ACC112 (cell line): ENCODE measurements at regions not wholly inside any gene's neighbourhood (a gene's known extent, or its start where the extent isn't known, plus 50 kb on each side); places are given as distances from the start of the nearest gene placed in this dataset.

Source experiments
- H2AFZ ChIP-seq: fragments of 200-600 bp; sonication (generic); one replicate; pipeline ENCODE4 v1.6.0; 2017; ENCODE audit warnings: antibody characterized with exemption, low read length; ENCODE audit not compliant: unreplicated experiment
- H3K27ac ChIP-seq: fragments of 200-600 bp; sonication (generic); 2 replicates; pipeline ENCODE4 v1.5.1; 2014; ENCODE audit warnings: low read depth, mild to moderate bottlenecking, antibody characterized with exemption, low read length, moderate library complexity
- H3K27me3 ChIP-seq: fragments of 200-600 bp; sonication (generic); 2 replicates; pipeline ENCODE4 v1.6.1; 2014; ENCODE audit warnings: mild to moderate bottlenecking, antibody characterized with exemption, low read length, moderate library complexity, mixed read lengths; ENCODE audit not compliant: insufficient read depth
- H3K36me3 ChIP-seq: fragments of 200-600 bp; sonication (generic); 2 replicates; pipeline ENCODE4 v1.6.1; 2016; ENCODE audit warnings: mild to moderate bottlenecking, antibody characterized with exemption, low read length, moderate library complexity, mixed read lengths; ENCODE audit not compliant: insufficient read depth
- H3K4me1 ChIP-seq: fragments of 200-600 bp; sonication (generic); one replicate; pipeline ENCODE4 v1.6.1; 2016; ENCODE audit warnings: low read length, mixed read lengths; ENCODE audit not compliant: insufficient read depth, unreplicated experiment, control insufficient read depth
- H3K4me3 ChIP-seq: fragments of 200-600 bp; sonication (generic); 2 replicates; pipeline ENCODE4 v1.5.1; 2014; ENCODE audit warnings: mild to moderate bottlenecking, low read depth, low read length
- H3K79me2 ChIP-seq: fragments of 200-600 bp; sonication (generic); one replicate; pipeline ENCODE4 v1.6.0; 2016; ENCODE audit warnings: low read length; ENCODE audit not compliant: control insufficient read depth, unreplicated experiment, insufficient read depth

DNA sequence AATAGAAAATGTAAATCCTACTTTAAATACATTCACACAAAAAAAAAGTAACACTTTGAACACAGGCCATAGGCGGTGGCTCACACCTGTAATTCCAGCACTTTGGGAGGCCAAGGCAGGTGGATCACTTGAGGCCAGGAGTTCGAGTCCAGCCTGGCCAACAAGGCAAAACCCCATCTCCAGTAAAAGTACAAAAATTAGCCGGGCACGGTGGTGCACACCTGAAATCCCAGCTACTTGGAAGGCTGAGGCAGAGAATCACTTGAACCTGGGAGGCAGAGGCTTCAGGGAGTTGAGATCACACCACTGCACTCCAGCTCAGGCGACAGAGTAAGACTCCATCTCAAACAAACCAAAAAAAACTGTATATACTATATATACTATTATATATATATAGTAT is 303.6 kb downstream of the BCL11A start:
- H3K27ac ChIP-seq, result no peak overlapping the region
- no peaks in the 10 kb centered on the region for H3K36me3 ChIP-seq
- no peak overlapping the region for H2AFZ ChIP-seq
- no peaks in the 10 kb centered on the region for H3K4me1 ChIP-seq
- no peak overlapping the region for H3K4me3 ChIP-seq
- H3K27me3 ChIP-seq, result no peaks in the 10 kb centered on the region
- no peaks in the 10 kb centered on the region for H3K79me2 ChIP-seq

DNA sequence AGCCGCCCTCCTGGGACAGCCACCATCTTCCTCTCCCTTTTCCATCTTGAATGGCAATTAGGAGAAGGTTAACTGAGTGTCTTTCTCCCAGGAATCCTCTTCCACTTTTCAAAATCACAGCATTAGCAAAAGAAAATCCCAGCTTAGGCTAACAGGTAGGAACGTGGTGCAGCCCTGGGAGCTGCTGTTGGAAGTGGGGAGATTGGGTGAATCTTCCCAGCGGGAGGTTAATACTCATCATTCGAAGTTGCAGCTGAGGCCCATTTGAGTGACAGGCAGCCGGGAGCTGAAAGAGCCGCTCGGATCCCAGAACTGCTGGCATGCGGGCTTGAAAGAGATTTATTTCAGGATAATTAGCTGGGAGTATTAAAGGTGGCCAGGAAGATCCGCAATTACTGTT is 306.0 kb downstream of the BCL11A start:
- Histone ChIP-seq H2AFZ (no peak overlapping the region), H3K27ac (no peak overlapping the region), H3K4me3 (no peak overlapping the region), H3K79me2 (no peaks in the 10 kb centered on the region), H3K4me1 (no peaks in the 10 kb centered on the region), H3K27me3 (no peaks in the 10 kb centered on the region), H3K36me3 (no peaks in the 10 kb centered on the region)

DNA sequence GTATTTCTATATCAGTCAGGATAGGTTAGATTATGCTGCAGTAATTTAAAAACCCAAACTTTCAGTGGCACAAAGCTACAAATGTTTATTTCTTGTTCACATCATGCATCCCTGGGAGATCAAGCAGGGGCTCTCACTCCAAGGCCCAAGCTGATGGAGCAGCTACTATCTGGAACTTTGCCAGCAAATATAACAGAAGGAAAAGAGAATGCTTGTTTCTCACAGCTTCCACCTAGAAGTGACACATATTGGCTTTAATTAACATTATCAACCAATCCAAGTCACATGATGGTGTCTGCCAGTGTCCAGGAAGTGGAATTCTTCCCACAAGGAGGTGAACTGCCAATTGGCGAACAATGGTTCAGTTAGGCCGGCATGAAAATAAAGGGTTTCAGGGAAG is 306.9 kb downstream of the BCL11A start:
- Histone ChIP-seq H3K36me3 (no peaks in the 10 kb centered on the region), H3K4me1 (no peaks in the 10 kb centered on the region), H3K79me2 (no peaks in the 10 kb centered on the region), H2AFZ (no peak overlapping the region), H3K27ac (no peak overlapping the region), H3K27me3 (no peaks in the 10 kb centered on the region), H3K4me3 (no peak overlapping the region)

DNA sequence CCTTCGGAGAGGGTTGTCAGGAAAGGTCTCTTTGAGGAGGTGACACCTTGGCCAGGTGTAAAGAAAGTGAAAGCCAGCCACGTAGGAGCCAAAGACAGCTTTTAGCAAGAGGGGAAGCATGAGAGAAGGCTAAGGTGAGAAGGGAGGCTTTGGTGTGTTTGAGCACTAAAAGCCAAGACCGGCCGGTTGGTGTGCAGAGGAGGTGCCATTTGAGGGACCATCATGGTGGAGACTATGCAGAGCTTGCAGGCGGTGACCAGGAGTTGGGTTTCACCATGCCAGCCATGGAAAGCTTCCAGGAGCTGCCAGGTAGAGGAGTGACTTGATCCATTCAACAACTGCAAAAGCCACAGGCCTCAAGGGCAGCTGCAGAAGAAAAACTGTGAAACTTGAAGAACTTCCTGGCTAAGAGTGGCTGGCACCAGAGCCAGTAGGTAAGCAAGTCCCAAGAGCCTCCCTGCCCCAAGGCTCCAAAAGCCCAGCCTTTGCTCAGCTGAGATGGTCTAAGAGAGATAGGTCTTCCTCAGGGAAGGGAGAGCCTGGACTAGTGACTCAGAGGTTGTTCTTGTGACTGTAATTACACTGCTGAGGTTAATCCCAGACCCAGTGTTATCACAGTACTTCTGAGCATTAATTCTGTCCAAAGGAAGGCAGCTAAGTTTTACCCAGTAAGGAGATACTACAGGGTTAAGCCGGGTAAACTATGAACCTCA is 319.0 kb downstream of the BCL11A start:
- no peaks in the 10 kb centered on the region for H3K4me1 ChIP-seq
- H3K79me2 ChIP-seq, result no peaks in the 10 kb centered on the region
- H3K4me3 ChIP-seq, result no peak overlapping the region
- H2AFZ ChIP-seq, result no peak overlapping the region
- H3K27me3 ChIP-seq, result no peaks in the 10 kb centered on the region
- H3K27ac ChIP-seq, result no peak overlapping the region
- no peaks in the 10 kb centered on the region for H3K36me3 ChIP-seq

DNA sequence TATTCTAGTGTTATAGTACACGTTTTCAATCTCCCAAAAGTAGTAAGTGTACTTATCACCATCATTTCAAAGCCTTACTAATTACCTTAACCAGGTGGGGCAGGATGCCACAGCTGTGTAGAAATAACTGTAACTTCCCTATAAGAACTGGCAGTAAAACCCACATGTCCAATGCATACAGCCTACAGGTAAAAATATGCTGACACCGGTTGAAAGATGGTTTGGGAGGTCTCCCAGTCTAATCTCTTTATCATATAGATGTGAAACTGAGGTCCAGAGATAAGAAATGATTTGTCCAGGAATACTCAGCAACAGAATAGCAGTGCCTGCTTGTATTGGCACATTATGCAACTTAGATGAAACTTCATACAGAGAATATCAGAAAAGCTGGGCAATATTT is 322.9 kb downstream of the BCL11A start:
- Histone ChIP-seq H3K4me1 (no peaks in the 10 kb centered on the region), H3K36me3 (no peaks in the 10 kb centered on the region), H3K27me3 (no peaks in the 10 kb centered on the region), H3K27ac (no peak overlapping the region), H3K4me3 (no peak overlapping the region), H2AFZ (no peak overlapping the region), H3K79me2 (no peaks in the 10 kb centered on the region)

DNA sequence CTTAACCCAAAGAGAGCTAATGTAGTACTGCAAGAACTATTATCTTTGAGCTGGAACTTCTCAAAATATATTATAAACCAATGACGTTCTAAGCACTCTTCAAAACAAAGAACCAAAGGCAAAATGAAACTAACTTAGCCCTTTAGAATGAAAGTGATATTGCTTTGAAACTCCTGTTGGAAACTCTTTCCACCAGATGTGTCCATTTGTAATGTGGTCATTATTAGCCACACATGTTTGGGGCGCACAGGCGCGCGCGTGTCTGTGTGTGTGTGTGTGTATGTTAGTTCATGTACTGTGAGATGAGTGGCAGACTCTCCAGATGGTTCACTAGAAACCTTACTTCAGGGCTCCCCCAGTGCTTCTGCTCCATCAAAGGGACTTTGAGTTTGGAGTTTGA is 323.4 kb downstream of the BCL11A start:
- Histone ChIP-seq H3K4me3 (no peak overlapping the region), H3K4me1 (no peaks in the 10 kb centered on the region)

DNA sequence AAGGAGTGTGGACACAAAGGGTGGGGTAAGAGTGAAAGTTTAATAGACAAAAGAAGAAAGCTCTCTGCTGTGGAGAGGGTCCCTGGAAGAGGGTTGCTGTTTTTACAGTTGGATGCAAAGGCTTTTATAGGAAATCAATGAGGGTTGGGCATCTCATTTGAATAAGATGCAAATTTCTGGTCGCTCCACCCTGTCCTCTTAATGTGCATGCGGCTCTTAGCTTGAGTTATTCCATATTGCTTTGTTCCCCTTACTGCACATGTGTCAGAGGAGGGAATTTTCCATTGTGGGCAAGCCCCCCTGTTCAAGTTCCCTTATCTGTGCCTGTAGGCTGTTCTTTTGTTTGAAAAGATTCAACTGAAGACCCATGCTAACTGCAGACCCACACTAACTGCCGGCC is 326.5 kb downstream of the BCL11A start:
- Histone ChIP-seq H3K4me3 (no peak overlapping the region), H2AFZ (no peak overlapping the region), H3K27ac (no peak overlapping the region), H3K79me2 (no peaks in the 10 kb centered on the region), H3K27me3 (no peaks in the 10 kb centered on the region), H3K36me3 (no peaks in the 10 kb centered on the region), H3K4me1 (no peaks in the 10 kb centered on the region)

More for the DNA sequence above, 323.4 kb downstream of the BCL11A start:
- Histone ChIP-seq H3K79me2 (no peaks in the 10 kb centered on the region), H3K36me3 (no peaks in the 10 kb centered on the region), H2AFZ (no peak overlapping the region), H3K27ac (no peak overlapping the region), H3K27me3 (no peaks in the 10 kb centered on the region)

DNA sequence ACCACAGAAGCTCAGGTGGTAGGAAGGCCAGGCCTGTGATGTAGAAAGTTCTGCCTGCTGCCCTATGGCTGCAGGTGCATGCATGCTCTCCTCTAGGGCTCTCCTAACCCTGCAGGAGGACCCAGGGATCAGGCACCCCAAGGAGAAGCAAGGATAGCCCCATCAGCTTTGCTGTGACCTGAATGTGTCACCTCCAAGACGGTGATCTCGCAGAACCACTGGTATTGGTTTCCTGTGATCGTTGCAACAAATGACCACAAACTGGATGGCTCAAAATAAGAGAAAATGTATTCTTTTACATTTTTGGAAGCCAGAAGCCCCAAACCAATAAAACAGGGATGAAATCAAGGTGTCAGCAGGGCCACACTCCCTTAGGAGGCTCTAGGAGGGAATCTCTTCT is 327.3 kb downstream of the BCL11A start:
- H3K27ac ChIP-seq, result no peak overlapping the region
- no peaks in the 10 kb centered on the region for H3K36me3 ChIP-seq
- no peak overlapping the region for H3K4me3 ChIP-seq
- H2AFZ ChIP-seq, result no peak overlapping the region
- no peaks in the 10 kb centered on the region for H3K79me2 ChIP-seq
- no peaks in the 10 kb centered on the region for H3K27me3 ChIP-seq
- H3K4me1 ChIP-seq, result no peaks in the 10 kb centered on the region

DNA sequence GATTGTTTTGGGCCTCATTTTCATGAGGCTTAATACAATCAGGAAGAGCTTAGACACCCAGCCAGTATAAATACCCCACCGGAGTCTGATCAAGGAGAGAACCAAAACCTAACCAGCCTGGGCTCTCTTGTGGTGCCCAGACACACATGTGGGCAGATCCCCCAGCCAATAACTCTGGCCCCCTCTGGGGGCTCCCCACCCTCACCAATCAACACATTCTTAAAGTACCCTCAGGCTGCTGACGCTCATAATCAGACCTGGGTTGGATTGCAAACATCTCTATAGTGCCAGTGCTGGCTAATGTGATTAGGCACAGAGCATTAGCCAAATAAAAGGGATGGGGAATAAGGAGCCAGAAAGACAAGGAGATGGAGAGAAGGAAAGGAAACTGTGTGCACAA is 329.6 kb downstream of the BCL11A start:
- H3K4me3 ChIP-seq, result no peak overlapping the region
- no peak overlapping the region for H3K27ac ChIP-seq
- H3K36me3 ChIP-seq, result no peaks in the 10 kb centered on the region
- no peak overlapping the region for H2AFZ ChIP-seq
- no peaks in the 10 kb centered on the region for H3K27me3 ChIP-seq
- no peaks in the 10 kb centered on the region for H3K79me2 ChIP-seq
- H3K4me1 ChIP-seq, result no peaks in the 10 kb centered on the region

DNA sequence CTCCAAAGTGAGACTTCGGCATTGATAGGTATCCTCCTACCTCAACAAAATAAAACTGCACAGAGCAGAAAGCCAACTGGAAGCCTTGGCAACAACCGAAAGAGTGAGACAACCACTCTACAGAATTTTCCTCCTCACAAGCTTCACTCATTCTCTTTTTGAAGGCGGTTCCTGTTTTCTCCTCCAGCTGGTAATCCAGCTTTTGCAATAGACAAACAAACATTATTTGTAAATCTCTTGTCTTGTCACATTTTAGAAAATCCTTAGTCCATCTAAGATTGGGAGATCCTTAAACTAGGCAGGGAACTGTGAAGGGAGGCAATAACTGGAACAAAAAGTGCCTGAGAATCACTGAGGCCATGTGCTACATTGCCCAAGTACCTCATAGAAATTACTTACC is 332.4 kb downstream of the BCL11A start:
- Histone ChIP-seq H3K4me1 (no peaks in the 10 kb centered on the region), H3K36me3 (no peaks in the 10 kb centered on the region), H3K27ac (no peak overlapping the region), H2AFZ (no peak overlapping the region), H3K27me3 (no peaks in the 10 kb centered on the region), H3K4me3 (no peak overlapping the region), H3K79me2 (no peaks in the 10 kb centered on the region)

DNA sequence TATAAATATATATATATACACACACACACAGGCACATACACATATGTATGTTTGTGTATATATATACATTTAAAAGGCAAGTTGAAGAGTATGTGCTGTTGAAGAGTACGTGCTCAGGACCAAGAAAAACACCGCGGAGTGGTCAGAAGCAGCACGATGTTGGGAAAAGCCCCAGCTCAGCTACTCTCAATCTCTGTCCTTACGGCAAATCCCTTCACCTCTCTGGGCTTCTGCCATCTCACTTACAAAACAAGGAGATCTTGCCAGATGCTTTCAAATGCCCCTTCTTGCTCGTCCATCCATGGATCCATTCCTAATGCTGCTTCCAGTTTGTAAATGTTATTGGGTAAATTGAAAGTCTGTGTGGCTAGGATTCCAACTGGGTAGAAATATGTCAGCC is 333.9 kb downstream of the BCL11A start:
- no peak overlapping the region for H3K4me3 ChIP-seq
- H3K4me1 ChIP-seq, result no peaks in the 10 kb centered on the region
- H3K27me3 ChIP-seq, result no peaks in the 10 kb centered on the region
- no peak overlapping the region for H2AFZ ChIP-seq
- no peaks in the 10 kb centered on the region for H3K36me3 ChIP-seq
- H3K27ac ChIP-seq, result no peak overlapping the region
- H3K79me2 ChIP-seq, result no peaks in the 10 kb centered on the region
